Right lobe of liver (tissue), 6 donors: ENCODE measurements at regions not wholly inside any gene's neighbourhood (a gene's known extent, or its start where the extent isn't known, plus 50 kb on each side); places are given as distances from the start of the nearest gene placed in this dataset.
"Not testable (repeated sequence)": the region's sequence is repeated elsewhere in the genome, so short reads cannot be mapped to it uniquely, and the experiment has no call there.

Experiments used
- ATAC-seq, 4 donors: fragments of 200-7000 bp; cut with Tn5 transposase; one replicate each; pipeline ENCODE4 v1.9.1; 2020; ENCODE audit warnings: mild to moderate bottlenecking in 4 of 4, moderate library complexity in 4 of 4
- DNase-seq, 3 donors: peaks; one replicate each; pipeline ENCODE4 v3.0.0-alpha.2; 2020
- H3K27ac ChIP-seq, 3 donors: fragments of 200-600 bp; one replicate each; pipeline ENCODE4 v1.8.0; 2022
- H3K27me3 ChIP-seq, 2 donors: fragments of 200-600 bp; one replicate each; pipeline ENCODE4 v1.8.0; 2022
- H3K36me3 ChIP-seq, 4 donors: fragments of 200-600 bp; sonication (generic) in 1 of 4; one replicate each; pipeline versions ENCODE4 v1.5.1 to v1.8.0; 2017 to 2022; ENCODE audit warnings: control low read depth in 1 of 4
- H3K4me1 ChIP-seq, 4 donors: fragments of 200-600 bp; sonication (generic) in 1 of 4; one replicate each; pipeline versions ENCODE4 v1.5.1 to v1.8.0; 2017 to 2022; ENCODE audit warnings: control low read depth in 1 of 4
- H3K4me3 ChIP-seq, 3 donors: fragments of 200-600 bp; one replicate each; pipeline ENCODE4 v1.8.0; 2022
- H3K9me3 ChIP-seq, 4 donors: fragments of 200-600 bp; sonication (generic) in 1 of 4; one replicate each; pipeline versions ENCODE4 v1.5.1 to v1.8.0; 2017 to 2022; ENCODE audit warnings: control low read depth in 1 of 4
- CTCF ChIP-seq, 4 donors: fragments of 200-600 bp in 3 of 4; fragments of 450-650 bp in 1 of 4; IDR thresholded peaks; one replicate each; pipeline versions ENCODE4 v1.5.1 to v1.8.0; 2016 to 2022; ENCODE audit warnings: antibody characterized with exemption in 4 of 4, mild to moderate bottlenecking in 2 of 4
- POLR2A ChIP-seq: fragments of 450-650 bp; IDR thresholded peaks from one replicate; pipeline ENCODE4 v1.6.1; 2017; ENCODE audit warnings: antibody characterized with exemption, mild to moderate bottlenecking
- WGBS: methylation state at CpG from one replicate; pipeline ENCODE4 v1.1.6; 2018; ENCODE audit warnings: low coverage, low lambda C conversion rate; ENCODE audit not compliant: insufficient coverage; ENCODE audit errors: missing lambda C conversion rate; 5-methylcytosine and 5-hydroxymethylcytosine counted together
- intact Hi-C, 2 donors: fragments of 100-400 bp; cut with DNase I; formaldehyde crosslinking; loops; one replicate each; pipeline versions ENCODE4 v1.11.2 to v1.14.1; 2022
- donor health status: DM: no; HTN: yes; CAD: no.
- donor health status: DM: no; HTN: no; CAD: no.
- donor health status: DM: no; HTN: no; CAD: no.
- donor health status: DM: no; HTN: yes; CAD: no.
- donor health status: DM: no; HTN: yes; CAD: no.

- Histone ChIP-seq H3K36me3 (no peaks in the 10 kb centered on the region), H3K4me3 (no peak overlapping the region), H3K27ac (no peak overlapping the region), H3K4me1 (peaks cover 0 to 1% (median 0%) of the 10 kb centered on the region in 4 donors), H3K9me3 (no peaks in the 10 kb centered on the region), H3K27me3 (no peaks in the 10 kb centered on the region)
- 69% methylated on average over 1 of the region's 1 CpG for WGBS
- intact Hi-C loops = no loop called here
- no peak for TF ChIP-seq CTCF (IDR thresholded peaks at IDR 0.05)
- no peak for TF ChIP-seq POLR2A
- no peak for DNase-seq
- ATAC-seq = no peak
Measured at GRCh38 chr3:152213938-152214337, 54.8 kb upstream of the MBNL1 start.

GRCh38 chr3:152216960-152217865 is 51.5 kb upstream of the MBNL1 start:
- H3K4me1 ChIP-seq, H3K9me3 ChIP-seq, ATAC-seq, H3K4me3 ChIP-seq, H3K27ac ChIP-seq, intact Hi-C loops, H3K36me3 ChIP-seq, H3K27me3 ChIP-seq: not testable (repeated sequence)
- 98% methylated on average over 11 of the region's 34 CpGs for WGBS
- DNase-seq = peak in 2 of 3 donors; percentile 21 to 43

GRCh38 chr3:152218602-152219001 is 50.1 kb upstream of the MBNL1 start:
- DNase-seq (no peak), ATAC-seq (no peak)
- 73% methylated on average over 1 of the region's 1 CpG for WGBS
- Histone ChIP-seq H3K36me3 (no peaks in the 10 kb centered on the region), H3K4me3 (no peak overlapping the region), H3K4me1 (peaks cover 0 to 3% (median 0%) of the 10 kb centered on the region in 4 donors), H3K9me3 (no peaks in the 10 kb centered on the region), H3K27me3 (no peaks in the 10 kb centered on the region), H3K27ac (no peak overlapping the region)
- intact Hi-C loops = no loop called here
- TF ChIP-seq POLR2A (no peak), CTCF (IDR thresholded peaks at IDR 0.05) (no peak)
